Vagina (tissue), 2 donors: ENCODE measurements at regions not wholly inside any gene's neighbourhood (a gene's known extent, or its start where the extent isn't known, plus 50 kb on each side); places are given as distances from the start of the nearest gene placed in this dataset.

Source experiments
- DNase-seq, 2 donors: peaks; one replicate each; pipeline ENCODE4 v3.0.0-alpha.2; 2017; ENCODE audit errors: extremely low spot score in 2 of 2
- H3K27ac ChIP-seq: fragments of 200-600 bp; sonication (generic); one replicate; pipeline ENCODE4 v1.5.1; 2019
- H3K27me3 ChIP-seq: fragments of 200-600 bp; sonication (generic); one replicate; pipeline ENCODE4 v1.5.1; 2019
- H3K36me3 ChIP-seq, 2 donors: fragments of 200-600 bp; sonication (generic); one replicate each; pipeline ENCODE4 v1.5.1; 2017 to 2019
- H3K4me1 ChIP-seq: fragments of 200-600 bp; sonication (generic); one replicate; pipeline ENCODE4 v1.5.1; 2019
- H3K4me3 ChIP-seq, 2 donors: fragments of 200-600 bp; sonication (generic); 1 replicate in 1 of 2; 2 replicates in 1 of 2; pipeline ENCODE4 v1.5.1; 2016 to 2019
- H3K9me3 ChIP-seq: fragments of 200-600 bp; sonication (generic); one replicate; pipeline ENCODE4 v1.5.1; 2019
- POLR2A ChIP-seq, 2 donors: fragments of 450-650 bp; IDR thresholded peaks; one replicate each; pipeline ENCODE4 v1.6.1; 2017; ENCODE audit warnings: antibody characterized with exemption in 2 of 2, mild to moderate bottlenecking in 2 of 2, moderate library complexity in 2 of 2
- POLR2AphosphoS5 ChIP-seq, 2 donors: sonication (generic); formaldehyde crosslinking; IDR thresholded peaks; one replicate each; pipeline ENCODE4 v1.9.0; 2017; ENCODE audit warnings: antibody characterized with exemption in 2 of 2, mild to moderate bottlenecking in 2 of 2, low read depth in 1 of 2; ENCODE audit not compliant: insufficient read depth in 1 of 2
- intact Hi-C: fragments of 100-400 bp; cut with DNase I; formaldehyde crosslinking; loops from one replicate; pipeline ENCODE4 v1.15.1; 2023
- TF ChIP-seq, protein P1 (sequence below), 3 experiments: fragments of 450-650 bp in 2 of 3; fragments of 200-600 bp in 1 of 3; sonication (generic) in 1 of 3; IDR thresholded peaks; one replicate each; pipeline ENCODE4 v1.5.1; 2017 to 2019; ENCODE audit warnings: antibody characterized with exemption in 3 of 3, mild to moderate bottlenecking in 2 of 3, moderate library complexity in 2 of 3

DNA sequence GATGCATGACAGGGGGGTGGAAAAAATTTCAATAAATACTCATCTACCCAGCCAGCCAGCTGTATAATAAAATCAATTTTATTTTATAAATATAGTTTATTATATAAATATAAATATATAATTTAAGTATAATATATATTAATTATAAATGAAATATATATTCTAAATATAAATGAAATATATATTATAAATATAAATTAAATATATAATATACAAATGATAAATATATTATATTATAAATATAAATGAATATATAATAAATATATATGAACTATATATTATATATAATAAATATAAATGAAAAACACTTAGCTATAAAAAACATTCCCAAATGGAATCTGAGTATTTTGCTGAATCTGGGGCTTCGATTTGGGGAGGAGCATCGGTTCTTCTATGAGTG lies 79.4 kb upstream of the CDCA7L start:
- Histone ChIP-seq H3K4me1 (no peaks in the 10 kb centered on the region), H3K27ac (no peak overlapping the region), H3K9me3 (no peaks in the 10 kb centered on the region), H3K36me3 (no peaks in the 10 kb centered on the region), H3K4me3 (no peak overlapping the region), H3K27me3 (no peaks in the 10 kb centered on the region)
- no peak for DNase-seq
- intact Hi-C loops: no loop called here
- TF ChIP-seq POLR2A (IDR thresholded peaks at IDR 0.05) (no peak), POLR2AphosphoS5 (IDR thresholded peaks at IDR 0.05; ENCODE audit: insufficient read depth in 1 of 2, low read depth in 1 of 2) (no peak)
- TF ChIP-seq, protein P1, sequence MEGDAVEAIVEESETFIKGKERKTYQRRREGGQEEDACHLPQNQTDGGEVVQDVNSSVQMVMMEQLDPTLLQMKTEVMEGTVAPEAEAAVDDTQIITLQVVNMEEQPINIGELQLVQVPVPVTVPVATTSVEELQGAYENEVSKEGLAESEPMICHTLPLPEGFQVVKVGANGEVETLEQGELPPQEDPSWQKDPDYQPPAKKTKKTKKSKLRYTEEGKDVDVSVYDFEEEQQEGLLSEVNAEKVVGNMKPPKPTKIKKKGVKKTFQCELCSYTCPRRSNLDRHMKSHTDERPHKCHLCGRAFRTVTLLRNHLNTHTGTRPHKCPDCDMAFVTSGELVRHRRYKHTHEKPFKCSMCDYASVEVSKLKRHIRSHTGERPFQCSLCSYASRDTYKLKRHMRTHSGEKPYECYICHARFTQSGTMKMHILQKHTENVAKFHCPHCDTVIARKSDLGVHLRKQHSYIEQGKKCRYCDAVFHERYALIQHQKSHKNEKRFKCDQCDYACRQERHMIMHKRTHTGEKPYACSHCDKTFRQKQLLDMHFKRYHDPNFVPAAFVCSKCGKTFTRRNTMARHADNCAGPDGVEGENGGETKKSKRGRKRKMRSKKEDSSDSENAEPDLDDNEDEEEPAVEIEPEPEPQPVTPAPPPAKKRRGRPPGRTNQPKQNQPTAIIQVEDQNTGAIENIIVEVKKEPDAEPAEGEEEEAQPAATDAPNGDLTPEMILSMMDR (IDR thresholded peaks at IDR 0.05): no peak

DNA sequence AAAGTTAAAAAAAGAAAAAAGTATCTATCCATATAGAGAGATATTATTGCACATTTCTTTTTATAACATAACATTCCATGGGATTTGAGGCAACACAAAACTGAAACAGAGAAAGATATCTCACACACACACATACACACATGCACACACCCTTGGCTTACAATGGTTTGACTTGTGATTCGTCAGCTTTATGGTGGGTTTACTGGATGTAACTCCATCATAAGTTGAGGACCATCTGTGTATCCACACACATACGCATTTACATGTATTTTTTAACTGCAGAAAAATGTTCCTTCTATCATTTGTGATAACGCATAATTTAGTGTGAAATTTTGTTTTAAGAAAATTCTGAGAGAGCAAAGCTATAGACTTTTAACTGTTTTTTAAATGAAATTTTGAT lies 74.2 kb upstream of the CDCA7L start:
- no peak for DNase-seq
- H3K27me3 ChIP-seq: no peaks in the 10 kb centered on the region
- H3K27ac ChIP-seq: no peak overlapping the region
- H3K4me1 ChIP-seq: no peaks in the 10 kb centered on the region
- H3K36me3 ChIP-seq: no peaks in the 10 kb centered on the region
- TF ChIP-seq POLR2A (IDR thresholded peaks at IDR 0.05): no peak
- TF ChIP-seq, protein P1 (IDR thresholded peaks at IDR 0.05): no peak
- TF ChIP-seq POLR2AphosphoS5 (IDR thresholded peaks at IDR 0.05; ENCODE audit: insufficient read depth in 1 of 2, low read depth in 1 of 2): no peak
- no peak overlapping the region for H3K4me3 ChIP-seq
- H3K9me3 ChIP-seq: no peaks in the 10 kb centered on the region
- intact Hi-C loops: no loop called here

DNA sequence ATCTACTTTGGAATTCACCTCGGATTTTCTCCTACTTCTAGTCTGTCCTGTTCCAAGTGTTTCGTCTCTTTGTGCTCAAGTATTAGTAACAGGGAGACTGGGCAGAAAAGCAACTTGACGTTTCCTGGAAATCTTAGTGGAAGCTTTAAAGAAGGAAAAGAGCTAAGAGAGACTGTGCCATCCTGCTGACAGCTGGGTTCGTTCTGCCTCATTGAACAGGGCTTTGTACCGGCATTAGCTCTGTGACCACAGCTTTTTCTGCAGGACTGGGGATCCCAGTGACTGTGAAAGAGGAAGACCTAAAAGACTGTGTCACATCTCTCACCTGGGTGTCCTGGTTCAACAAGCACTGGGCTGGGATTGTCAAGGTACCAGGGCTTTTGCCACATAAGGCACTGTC lies 70.8 kb upstream of the CDCA7L start:
- intact Hi-C loops: no loop called here
- Histone ChIP-seq H3K36me3 (no peaks in the 10 kb centered on the region), H3K4me1 (no peaks in the 10 kb centered on the region), H3K27me3 (no peaks in the 10 kb centered on the region), H3K27ac (no peak overlapping the region), H3K4me3 (no peak overlapping the region), H3K9me3 (no peaks in the 10 kb centered on the region)
- DNase-seq: no peak
- TF ChIP-seq, protein P1 (IDR thresholded peaks at IDR 0.05): no peak
- TF ChIP-seq POLR2AphosphoS5 (IDR thresholded peaks at IDR 0.05; ENCODE audit: insufficient read depth in 1 of 2, low read depth in 1 of 2): no peak
- TF ChIP-seq POLR2A (IDR thresholded peaks at IDR 0.05): no peak

DNA sequence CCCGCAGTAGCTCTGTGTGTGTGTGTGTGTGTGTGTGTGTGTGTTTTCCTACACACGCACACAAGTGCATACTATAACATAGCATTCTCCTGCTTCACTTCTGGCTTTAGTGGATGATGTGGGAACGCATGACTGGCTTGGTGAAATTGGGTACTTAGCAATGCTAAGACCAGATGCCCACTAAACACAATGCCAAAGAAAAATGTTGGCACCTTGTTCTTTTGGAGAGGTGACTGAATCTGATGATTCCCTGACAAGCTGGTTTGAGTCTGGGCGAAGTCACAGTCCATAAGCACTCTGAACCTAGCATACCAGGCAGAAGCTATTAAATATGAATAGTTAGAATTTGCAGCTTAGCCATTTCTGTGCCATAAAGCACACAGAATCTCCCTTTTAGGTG lies 68.0 kb upstream of the CDCA7L start:
- H3K4me3 ChIP-seq: no peak overlapping the region
- TF ChIP-seq POLR2AphosphoS5 (IDR thresholded peaks at IDR 0.05; ENCODE audit: insufficient read depth in 1 of 2, low read depth in 1 of 2) (no peak), POLR2A (IDR thresholded peaks at IDR 0.05) (no peak)
- TF ChIP-seq, protein P1 (IDR thresholded peaks at IDR 0.05): no peak
- H3K4me1 ChIP-seq: no peaks in the 10 kb centered on the region
- no peak overlapping the region for H3K27ac ChIP-seq
- H3K9me3 ChIP-seq: no peaks in the 10 kb centered on the region
- no peaks in the 10 kb centered on the region for H3K27me3 ChIP-seq
- H3K36me3 ChIP-seq: no peaks in the 10 kb centered on the region
- intact Hi-C loops: no loop called here
- DNase-seq: no peak

DNA sequence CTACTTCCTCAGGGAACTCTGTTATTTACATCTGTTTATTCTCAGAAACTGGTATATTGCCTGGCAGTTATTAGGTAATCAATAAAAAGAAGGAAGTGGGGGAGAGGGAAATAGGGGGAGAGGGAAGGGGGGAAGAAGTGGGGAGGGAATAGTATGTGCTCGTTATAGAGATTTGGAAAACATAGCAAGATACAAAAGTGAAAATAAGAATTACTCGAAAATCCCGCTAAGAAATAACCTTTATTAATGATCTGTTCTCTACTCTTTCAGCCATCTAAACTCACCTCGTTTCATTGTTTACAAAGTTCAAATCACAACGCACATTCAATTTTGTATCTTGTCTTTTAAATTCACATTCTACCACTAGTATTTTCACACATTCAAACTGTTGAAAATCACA lies 63.0 kb upstream of the CDCA7L start:
- Histone ChIP-seq H3K4me3 (no peak overlapping the region), H3K27me3 (no peaks in the 10 kb centered on the region), H3K9me3 (no peaks in the 10 kb centered on the region), H3K36me3 (no peaks in the 10 kb centered on the region), H3K4me1 (no peaks in the 10 kb centered on the region), H3K27ac (no peak overlapping the region)
- no peak for DNase-seq
- TF ChIP-seq, protein P1 (IDR thresholded peaks at IDR 0.05): no peak
- TF ChIP-seq POLR2AphosphoS5 (IDR thresholded peaks at IDR 0.05; ENCODE audit: insufficient read depth in 1 of 2, low read depth in 1 of 2) (no peak), POLR2A (IDR thresholded peaks at IDR 0.05) (no peak)
- intact Hi-C loops: no loop called here
